HG02571 (cell line): ENCODE measurements at regions not wholly inside any gene's neighbourhood (a gene's known extent, or its start where the extent isn't known, plus 50 kb on each side); places are given as distances from the start of the nearest gene placed in this dataset.
"Not testable (repeated sequence)": the region's sequence is repeated elsewhere in the genome, so short reads cannot be mapped to it uniquely, and the experiment has no call there.

Source experiments
- ATAC-seq: cut with Tn5 transposase; IDR thresholded peaks from one replicate; pipeline ENCODE4 v1.9.1; 2021; ENCODE audit warnings: mild to moderate bottlenecking, moderate library complexity; ENCODE audit not compliant: unreplicated experiment

DNA sequence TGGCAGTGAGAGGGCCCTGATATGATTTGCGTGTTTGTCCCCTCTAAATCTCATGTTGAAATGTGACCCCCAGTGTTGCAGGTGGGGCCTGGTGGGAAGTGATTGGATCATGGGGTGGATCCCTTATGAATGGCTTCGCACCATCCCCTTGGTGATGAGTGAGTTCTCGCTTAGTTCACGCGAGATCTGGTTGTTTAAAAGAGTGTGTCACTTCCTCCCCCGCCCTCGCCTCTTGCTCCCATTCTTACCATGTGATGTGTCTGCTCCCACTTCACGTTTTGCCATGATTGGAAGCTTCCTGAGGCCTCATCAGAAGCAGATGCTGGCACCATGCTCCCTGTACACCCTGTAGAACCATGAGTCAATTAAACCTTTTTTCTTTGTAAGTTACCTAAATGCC is 319.9 kb upstream of the ID2 start:
- no peak for ATAC-seq

DNA sequence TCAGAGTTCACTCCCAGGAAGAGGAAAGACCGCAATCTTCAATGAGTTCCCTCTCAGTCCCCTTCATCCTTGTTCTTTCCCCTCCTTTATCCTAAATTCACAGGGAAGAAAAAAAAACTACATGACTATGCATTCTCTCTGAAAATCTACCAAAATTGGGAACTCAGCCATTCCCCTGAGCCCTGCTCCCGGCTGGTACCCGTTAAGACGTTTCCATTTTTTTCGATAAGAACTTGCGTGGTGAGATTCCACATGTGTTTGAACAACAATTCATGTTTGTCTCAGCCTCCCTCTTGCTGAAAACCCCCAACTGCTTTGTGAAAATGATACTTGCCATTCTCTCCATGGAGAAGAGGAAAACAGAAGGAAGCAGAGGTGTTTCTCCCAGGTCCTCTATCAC is 318.7 kb upstream of the ID2 start:
- no peak for ATAC-seq

DNA sequence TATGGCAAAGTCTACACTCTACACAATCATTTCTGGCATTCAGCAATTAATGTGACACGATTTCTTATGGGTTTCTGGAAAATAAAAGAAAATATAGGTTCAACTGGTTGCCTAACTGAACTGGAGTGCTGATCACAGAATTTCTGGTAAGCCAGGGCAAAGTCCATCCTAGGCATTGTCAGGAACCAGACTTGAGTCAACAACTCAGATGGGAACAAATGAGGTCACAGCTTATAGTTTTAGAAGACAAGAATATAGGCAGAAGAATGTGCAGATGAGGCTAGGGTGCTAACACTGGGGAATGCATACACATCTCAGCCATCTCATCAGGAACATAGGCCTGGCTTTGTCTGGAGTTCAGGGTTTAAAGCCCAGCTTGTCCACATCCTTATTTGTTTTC is 317.2 kb upstream of the ID2 start:
- no peak for ATAC-seq

DNA sequence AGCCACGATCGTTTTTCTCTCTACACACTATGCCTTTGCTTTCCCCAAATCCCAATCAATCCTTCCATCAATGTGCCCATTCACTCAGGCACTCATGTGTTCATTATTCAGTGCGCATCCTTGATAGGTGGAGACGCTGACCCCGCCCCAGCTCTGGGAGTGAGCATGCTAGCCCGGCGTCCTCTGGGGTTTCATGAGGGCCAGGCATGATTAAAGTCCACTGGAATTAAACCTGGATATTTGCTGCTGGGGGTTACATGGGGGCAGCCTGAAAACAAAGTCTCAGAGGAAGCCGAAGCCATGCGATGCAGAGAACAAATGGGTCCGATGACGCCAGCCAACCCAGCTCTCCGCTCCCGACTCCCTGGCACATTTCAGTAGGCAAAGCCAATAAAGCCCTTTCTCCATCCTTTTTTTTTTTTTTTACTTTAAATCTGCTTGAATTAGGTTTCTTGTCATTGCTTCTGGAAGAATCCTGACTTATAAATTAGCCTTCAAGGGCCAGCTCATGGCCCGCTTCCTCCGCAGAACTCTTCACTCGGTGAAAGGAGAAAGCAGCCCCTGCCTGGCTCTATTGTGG is 316.4 kb upstream of the ID2 start:
- ATAC-seq = no peak

DNA sequence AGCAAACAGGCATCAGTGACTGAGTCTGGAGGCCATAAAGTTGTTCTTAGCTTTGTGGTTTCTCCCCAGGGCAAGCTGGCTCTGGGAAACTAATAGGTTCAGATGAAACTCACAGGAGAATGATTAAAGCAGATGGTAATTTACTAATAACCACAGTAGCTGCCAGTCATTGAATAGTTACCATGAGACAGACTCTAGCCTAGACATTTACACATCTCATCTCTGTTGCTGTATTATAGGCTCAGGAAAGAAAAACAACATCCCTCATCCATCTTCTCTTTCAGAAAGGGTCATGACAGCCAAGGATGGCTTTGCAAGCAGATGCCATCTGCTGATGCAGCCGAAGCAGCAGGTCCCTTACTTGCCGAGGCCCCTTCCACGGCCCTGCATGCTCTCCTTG is 314.0 kb upstream of the ID2 start:
- ATAC-seq = no peak

DNA sequence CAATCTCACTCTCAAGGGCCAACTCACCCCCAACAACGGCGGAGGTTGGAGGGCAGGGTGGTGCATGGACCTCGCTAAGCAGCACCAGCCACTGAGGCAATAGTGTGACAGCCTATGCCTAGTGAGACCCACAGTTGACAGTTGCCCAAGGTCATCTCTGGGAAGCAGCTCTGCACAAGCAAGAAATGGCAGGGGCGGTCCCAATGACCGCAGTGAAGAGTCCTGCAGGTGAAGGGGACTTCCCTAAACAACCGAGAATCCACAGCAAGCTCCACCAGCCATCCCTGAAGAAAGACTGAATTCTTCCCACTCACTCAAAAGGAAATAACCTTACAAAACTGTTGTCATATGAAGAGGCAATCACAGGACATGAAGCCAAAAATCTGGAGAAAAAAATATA is 313.4 kb upstream of the ID2 start:
- ATAC-seq = peak; percentile 82

DNA sequence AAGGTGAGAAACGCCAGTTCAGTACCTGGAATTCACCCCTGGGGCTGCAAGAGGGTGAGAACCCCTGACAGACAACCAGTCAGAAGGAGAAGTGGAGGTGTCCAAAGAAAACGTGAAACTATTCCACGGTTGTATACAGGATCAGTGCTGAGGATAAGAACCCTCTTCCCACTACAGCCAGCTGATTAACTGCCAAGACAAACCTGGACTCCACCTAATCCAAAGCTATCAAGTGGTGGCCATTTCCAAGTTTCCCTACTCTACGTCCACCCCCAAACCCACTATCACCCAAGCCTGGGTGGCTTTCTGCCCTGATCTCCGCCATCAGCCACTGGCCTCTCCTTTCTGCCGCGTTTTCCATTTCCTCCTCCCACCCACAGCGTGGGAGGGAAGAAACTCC is 312.3 kb upstream of the ID2 start:
- ATAC-seq = no peak

DNA sequence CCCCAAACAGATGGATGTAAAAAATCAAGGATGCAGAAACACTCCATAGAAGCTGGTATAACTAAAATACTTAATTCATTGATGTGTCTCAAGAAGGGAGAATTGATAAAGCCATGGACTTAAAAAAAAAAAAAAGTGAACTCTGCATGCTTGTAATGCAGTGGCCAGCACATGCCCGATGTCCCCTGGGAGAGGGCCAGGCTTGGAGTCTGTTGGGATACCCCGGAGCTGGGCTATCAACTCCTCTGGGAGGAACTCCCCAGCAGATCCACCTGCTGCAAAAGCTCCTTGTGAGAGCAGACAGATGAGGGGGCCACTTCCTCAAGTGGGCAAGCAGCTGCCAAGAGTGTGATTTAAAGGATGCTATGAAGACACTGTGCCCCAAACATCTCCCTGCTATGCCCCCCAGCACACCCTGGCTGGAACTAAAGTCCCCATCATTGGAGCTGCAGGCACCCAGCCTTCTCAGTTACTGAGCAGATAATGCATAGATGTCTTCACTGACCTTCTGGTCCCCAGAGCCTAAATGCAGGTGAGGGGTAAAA is 311.5 kb upstream of the ID2 start:
- no peak for ATAC-seq

DNA sequence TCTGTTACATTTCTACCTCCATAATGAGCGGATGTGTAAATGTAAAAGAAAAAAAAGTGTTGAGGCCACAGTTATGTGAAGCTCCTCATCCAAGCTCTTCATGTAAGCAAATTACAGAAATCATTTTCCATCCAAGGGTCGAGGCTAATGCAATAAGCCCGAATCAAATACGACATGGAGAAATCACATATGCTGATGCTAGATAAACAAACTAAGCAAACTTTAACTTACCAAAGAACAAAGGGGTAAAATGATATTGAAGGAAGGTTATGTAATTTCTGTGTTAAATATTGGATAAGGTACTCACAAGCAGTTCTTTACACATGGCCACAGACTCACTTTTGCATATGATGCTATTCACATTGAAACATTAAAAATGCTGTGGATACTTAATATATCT is 310.2 kb upstream of the ID2 start:
- no peak for ATAC-seq

DNA sequence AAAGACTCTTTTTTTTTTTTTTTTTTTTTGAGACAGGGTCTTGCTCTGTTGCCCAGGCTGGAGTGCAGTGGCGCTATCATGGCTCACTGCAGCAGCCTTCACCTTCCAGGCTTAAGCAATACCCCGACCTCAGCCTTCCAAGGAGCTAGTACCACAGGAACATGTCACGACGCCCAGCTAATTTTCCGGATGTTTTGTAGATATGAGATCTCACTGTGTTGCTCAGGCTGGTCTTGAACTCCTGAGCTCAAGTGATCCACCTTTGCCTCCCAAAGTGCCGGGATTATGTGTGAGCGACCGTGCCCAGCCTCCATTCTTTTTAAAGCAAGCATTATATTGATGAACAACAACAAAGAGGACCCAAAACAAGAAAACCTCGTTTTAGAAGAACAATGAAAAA is 307.1 kb upstream of the ID2 start:
- no peak for ATAC-seq

DNA sequence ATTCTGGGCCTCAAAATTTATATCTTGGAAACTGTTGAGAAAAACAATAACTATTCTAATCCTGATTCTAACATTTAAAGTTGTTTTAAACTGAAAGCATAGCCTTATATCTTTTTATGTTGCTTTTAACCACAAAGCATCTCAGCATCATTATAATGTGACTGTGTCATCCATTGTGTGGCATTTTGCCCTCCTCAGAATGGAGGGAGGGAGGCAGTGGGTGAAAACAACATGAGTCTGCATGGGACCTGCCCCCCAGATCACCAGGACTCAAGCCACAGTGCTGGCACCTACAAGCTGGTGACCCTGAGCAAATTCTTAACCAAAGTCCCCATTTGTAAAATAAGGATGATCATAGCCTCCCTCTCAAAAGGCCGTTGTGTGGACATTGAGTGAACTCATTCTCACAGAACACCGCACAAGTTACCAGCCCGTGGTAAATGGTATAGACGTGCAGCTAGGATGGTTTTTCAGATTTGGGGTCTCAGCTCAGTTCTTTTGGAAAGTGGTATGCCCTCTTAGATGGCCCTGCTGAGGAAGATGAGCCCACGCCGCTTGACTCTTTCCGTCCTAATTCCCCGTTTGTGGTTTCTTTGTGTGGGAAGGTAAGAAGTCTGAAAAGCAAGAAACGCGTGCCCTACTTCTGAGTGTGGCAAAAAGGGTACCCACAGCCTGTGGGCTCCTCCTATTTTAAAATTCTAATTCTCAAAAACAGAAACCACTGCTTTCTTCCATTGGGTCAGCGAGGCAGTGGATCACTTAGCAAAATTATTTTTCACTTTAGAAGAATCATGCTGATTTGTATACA is 305.0 kb upstream of the ID2 start:
- no peak for ATAC-seq

DNA sequence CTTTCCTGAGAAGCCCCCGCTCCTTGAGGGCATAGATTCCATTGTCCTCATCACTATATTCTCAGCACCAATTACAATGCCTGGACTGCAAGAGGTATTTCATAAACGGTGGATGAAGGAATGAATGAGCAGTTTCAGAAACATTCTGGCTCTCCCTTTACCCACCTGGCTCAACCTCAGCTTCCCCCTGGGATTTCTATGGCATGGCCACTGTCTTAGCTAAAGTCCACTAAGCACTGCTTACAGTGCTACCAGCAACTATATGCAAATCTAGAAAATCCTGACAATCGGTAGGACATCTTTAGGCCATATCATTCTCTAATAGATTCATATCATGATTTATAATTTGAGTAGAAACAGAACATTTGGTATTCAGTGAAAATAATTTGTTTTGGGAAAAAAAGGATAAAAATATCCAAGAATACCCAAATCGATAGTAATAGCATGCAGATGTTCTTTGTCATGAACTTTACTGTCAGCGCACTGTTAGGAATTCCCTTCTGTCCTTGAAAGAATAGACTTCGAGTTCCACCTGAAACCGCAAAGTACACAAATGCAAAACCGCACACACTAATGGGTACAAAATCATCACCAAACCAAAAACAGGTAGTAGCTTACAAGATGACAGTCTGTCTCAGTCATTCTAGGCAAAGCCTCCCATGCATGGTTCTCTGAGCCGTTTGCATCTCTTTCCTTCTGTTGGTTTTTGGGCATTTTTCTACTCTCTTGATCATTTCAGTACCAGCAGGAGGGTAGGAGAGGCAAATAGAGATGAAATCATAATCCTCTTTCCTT is 303.6 kb upstream of the ID2 start:
- ATAC-seq = peak; percentile 56

DNA sequence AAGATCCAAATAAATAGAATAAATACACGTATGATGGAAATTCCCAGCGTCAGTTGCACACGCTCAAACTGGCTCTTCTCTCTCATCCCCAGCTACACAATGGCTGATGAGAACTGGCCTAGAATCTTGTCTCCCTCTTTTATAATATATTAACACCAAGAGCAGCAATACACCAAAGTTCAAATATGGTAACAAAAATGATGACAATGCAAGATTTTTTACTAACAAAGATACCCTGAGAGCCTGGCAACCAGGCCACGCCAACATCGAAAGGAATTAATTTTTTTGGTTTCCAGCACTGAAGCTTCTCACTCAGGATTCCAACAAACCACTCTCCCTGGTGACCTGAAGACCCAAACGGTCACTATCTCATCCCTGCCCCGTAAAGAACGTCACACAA is 302.7 kb upstream of the ID2 start:
- no peak for ATAC-seq

DNA sequence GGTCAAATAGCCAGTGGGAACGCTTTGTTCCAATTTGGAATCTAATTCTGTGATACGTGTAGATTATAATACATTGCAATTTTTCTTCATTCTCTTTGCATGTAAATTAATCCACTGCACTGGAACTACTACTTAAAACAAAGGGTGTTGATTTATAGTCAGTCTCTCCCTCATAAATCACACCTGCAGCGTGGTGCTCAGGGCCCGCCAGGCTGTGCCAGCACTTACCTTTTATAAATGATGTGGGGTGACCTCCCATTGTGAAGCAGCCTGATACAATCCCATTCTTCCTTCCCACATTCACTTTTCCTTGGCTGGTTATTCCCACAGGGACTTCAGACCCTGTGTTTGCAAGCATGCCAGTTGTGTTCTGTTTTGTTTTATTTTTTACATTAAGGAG is 302.3 kb upstream of the ID2 start:
- no peak for ATAC-seq

DNA sequence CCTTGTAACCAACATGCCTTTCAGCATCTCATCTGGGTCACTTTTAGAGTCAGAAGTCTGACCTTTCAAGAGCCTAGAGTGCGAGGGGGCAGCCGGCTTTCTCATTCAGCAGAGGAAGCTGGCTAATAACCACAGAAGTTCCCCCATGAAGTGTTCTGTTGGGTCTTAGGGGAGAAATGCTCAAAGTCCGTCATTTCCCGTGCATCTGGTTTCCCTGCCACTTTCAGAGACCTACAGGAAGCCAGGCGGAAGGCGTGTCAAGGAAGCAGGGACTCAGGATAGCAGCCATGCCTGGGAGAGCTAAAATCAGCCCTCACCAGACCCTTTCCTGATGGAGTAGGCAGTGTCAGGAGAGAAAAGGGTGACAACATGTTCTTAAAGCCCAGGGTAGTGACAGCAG is 301.8 kb upstream of the ID2 start:
- ATAC-seq = no peak

DNA sequence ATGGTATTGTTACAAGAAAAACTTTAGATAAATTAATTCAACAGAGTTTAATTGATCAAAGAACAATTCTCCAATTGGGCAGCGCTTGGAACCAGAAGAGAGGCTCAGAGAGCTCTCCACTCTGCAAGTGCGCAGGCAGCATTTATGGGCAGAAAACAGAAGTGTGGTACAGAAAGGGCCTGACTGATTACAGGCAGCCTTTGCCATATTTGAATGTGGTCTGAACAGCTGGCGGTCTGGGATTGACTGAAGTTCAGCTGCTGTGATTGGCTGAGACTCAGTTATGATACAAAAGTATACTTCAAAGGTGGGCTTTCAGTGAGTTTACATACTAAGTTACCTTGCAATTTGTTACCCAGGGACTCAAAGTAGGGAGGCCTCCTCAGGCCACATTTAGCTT is 301.3 kb upstream of the ID2 start:
- ATAC-seq = no peak

DNA sequence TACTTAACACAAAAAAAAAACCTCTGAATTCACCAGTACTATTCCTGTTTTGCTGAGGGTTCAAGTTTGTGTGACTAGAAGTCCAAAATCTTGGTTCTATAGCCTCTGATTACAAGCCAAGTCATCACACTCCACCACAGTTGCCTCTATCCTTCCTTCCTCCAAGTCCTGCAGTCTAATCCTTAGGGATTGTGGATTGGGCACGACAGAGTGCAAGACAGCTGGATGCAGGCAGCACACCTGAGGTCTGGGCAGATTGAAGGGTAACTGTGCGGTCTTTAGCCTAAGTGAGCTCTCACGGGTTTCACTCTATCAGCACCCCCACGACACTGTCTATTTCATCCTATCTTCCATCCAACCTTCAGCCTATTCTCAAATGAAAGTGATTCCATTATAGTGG is 299.4 kb upstream of the ID2 start:
- ATAC-seq = no peak

DNA sequence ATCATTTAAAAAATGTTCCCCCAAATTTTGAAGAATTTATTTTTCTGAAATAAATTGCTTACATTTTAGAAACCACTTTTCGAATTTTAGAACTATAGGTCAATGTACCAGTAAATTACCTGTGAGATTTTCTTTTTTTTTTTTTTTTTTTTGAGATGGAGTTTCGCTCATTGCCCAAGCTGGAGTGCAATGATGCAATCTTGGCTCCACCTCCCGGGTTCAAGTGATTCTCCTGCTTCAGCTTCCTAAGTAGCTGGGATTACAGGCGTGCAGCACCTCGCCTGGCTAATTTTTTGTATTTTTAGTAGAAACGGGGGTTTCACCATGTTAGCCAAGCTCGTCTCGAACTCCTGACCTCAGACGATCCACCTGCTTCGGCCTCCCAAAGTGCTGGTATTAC is 295.1 kb upstream of the ID2 start:
- not testable (repeated sequence) for ATAC-seq

DNA sequence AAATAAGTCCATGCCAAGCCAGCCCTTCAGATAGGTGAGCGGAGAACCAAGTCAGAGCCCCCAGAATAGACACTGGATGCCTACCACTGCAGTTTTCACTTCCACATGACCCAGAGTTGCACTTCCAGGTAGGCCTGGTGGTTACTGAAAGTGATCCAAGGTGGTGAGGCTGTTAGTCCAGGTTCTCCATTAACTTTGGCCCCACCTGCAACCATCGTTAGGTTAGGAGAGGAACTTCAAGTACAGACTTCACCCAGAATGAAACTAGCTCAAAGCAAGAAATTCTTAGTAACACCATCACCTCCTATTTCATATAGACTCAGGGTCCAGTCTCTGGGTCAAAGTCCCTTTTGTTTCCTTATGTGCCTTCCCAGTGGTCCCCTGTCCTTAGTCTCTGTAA is 293.1 kb upstream of the ID2 start:
- no peak for ATAC-seq

DNA sequence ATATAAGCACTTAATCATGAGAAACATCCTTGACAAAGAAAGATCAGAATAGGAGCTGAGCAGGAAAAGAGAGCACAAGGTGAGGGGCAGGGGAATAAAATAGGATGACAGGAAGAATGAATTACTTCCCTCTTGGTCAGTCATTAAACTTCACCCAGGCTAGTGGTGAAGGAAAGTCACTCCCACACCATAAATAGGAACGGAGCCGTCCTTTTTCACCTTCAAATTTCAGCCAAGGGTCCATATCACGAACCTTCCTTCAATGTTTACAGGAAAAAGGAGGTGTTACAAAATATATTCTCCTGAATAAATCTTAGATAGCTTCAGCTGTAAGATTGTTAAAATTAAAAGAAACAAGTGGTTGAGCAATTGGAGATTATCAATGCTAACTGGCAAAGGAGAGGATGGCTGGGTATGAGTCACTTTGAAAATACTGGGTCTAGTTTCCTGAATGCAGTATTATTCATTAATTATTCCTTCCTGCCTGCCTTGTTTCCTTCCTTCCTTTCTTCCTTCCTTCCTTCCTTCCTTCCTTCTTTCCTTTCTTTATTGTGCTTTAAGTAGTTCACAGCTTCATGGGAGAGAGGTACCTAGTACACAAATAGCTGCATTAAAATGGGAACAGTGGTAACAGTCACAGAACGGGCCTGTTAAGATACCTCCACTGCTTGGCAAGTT is 292.3 kb upstream of the ID2 start:
- ATAC-seq = no peak

DNA sequence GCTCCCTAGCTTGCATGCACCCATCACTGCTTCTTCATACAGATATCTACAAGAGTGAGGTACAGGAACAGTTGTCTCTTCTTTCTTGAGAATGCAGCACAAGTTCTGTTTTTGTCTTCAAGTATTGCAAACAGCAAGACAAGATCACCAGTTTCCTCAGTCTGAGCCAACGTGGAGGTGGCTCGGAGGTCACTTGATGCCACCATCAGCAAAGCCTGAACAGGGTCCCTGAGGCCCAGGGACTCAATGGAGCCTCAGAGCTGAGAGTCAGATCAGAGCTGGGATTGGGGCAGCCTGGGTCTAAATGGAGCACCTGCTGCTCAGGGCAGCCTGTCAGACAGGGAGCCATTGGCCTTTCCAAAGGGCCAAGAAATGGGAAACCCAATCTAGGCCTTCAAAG is 290.7 kb upstream of the ID2 start:
- no peak for ATAC-seq
